ENCODE measurements at regions not wholly inside any gene's neighbourhood (a gene's known extent, or its start where the extent isn't known, plus 50 kb on each side); places are given as distances from the start of the nearest gene placed in this dataset.
"Not testable (repeated sequence)": the region's sequence is repeated elsewhere in the genome, so short reads cannot be mapped to it uniquely, and the experiment has no call there.

DNA sequence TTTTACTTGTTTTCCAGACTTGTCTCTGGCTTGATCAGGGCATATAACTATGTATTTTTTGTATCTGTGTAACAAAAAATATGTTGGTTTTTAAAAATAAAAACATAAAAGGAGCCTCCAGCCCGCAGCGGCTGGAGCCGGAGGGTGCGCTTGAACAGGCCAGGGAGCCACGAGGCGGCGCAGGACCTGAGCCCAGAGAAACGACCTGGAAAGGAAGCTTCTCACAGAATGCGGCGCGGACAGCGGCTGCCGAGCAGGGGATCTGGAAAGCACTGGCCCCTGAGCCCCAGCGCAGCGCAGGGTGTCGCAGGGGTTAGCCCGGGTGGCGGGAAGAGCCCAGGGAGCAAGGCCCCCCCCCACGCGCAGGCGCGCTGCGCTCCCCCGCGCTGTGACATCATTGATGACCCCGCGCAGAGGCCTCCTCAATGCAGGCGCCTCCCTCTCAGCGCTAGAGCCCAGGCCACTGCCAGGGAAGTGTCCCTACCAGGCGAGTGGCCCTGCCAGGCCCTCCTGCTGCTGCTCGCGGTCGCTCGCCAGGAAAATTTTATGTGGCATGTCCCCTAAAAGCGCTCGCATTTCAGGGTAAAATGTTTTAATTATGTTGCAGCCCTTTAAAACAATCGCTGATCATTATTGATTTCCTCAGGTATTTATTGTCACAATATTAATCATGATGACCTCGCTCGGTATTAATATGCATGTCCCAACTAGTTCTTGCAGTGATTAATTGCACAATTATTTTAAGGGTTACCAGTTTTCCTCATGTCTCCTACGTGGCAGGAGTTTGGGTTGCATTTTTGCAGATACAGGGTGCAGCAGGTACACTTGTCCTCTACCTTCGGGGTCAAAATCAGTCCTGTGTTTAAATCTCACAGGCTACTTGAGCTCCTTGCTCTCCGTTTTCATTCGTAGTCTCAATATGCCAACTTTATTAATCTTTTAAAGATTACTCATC lies 134.2 kb downstream of the USP22 start:
- peak overlapping the region; percentile 28 to 63 (median 41) for H3K4me3 ChIP-seq
- WGBS, 2 donors (ENCODE audit: low coverage in 1 of 2): 11 to 28% methylated on average over 8 to 40 of the region's 43 CpGs
- intact Hi-C loops (cut with DNase I; ENCODE audit: low total_unique reads): no loop called here

DNA sequence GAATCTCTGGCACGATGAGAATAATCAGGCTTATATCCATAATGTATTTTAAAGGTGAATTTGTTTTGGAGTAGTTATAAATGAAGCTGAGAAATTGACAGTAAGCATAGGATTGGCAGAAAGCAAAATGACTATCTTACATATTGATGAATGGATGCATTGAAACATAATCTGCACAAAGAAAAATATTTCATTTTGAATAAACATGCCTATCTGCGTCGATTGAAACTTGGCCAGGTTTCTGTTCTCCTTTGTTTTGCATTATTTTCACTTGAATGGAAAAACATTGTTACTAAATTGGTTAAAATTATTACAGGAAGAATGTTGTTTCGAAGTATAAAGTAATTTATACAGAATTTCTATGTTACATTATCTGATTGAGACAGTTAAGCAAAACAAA lies 128.2 kb downstream of the USP22 start:
- H3K9me3 ChIP-seq: no peaks in the 10 kb centered on the region
- H3K4me3 ChIP-seq: no peak overlapping the region
- in situ Hi-C loops (cut with MboI; ENCODE audit: low pct_ligation_motif_present in 1 of 4, low pct_unique_long_range_greater_than_20kb in 1 of 4, low sequenced_read_pairs in 3 of 4) (no loop called here), intact Hi-C loops (cut with DNase I; ENCODE audit: low total_unique reads) (no loop called here)
- TF ChIP-seq EP300 (IDR thresholded peaks at IDR 0.05; ENCODE audit: low read depth): no peak
- TF ChIP-seq POLR2A (IDR thresholded peaks at IDR 0.05): no peak
- no peak for TF ChIP-seq POLR2AphosphoS5 (IDR thresholded peaks at IDR 0.05)
- TF ChIP-seq CTCF (IDR thresholded peaks at IDR 0.05): no peak
- no peaks in the 10 kb centered on the region for H3K27me3 ChIP-seq
- WGBS, 2 donors (ENCODE audit: low coverage in 1 of 2): 59 to 69% methylated on average over 4 of the region's 4 CpGs
- H3K4me1 ChIP-seq: no peaks in the 10 kb centered on the region
- no peak for DNase-seq
- H3K27ac ChIP-seq: no peak overlapping the region
- no peaks in the 10 kb centered on the region for H3K36me3 ChIP-seq

More for the DNA sequence above, 134.2 kb downstream of the USP22 start:
- Histone ChIP-seq H3K27ac (peak overlapping the region; percentile 88 to 93 (median 90)), H3K27me3 (no peaks in the 10 kb centered on the region), H3K4me1 (peaks cover 0 to 15% (median 10%) of the 10 kb centered on the region in 4 donors), H3K9me3 (no peaks in the 10 kb centered on the region), H3K36me3 (no peaks in the 10 kb centered on the region)
- in situ Hi-C loops (cut with MboI; ENCODE audit: low pct_ligation_motif_present in 1 of 4, low pct_unique_long_range_greater_than_20kb in 1 of 4, low sequenced_read_pairs in 3 of 4): no loop called here
- TF ChIP-seq CTCF (IDR thresholded peaks at IDR 0.05) (peak; percentile 48 to 67 (median 57)), POLR2A (IDR thresholded peaks at IDR 0.05) (peak; percentile 40), POLR2AphosphoS5 (IDR thresholded peaks at IDR 0.05) (peak; percentile 56 to 67 (median 64)), EP300 (IDR thresholded peaks at IDR 0.05; ENCODE audit: low read depth) (no peak)
- peak; percentile 88 for DNase-seq

GRCh38 chr17:20916383-20916782 lies 126.4 kb downstream of the USP22 start:
- TF ChIP-seq POLR2A (IDR thresholded peaks at IDR 0.05) (no peak), CTCF (IDR thresholded peaks at IDR 0.05) (no peak), POLR2AphosphoS5 (IDR thresholded peaks at IDR 0.05) (no peak), EP300 (IDR thresholded peaks at IDR 0.05; ENCODE audit: low read depth) (no peak)
- Histone ChIP-seq H3K27ac (no peak overlapping the region), H3K27me3 (no peaks in the 10 kb centered on the region), H3K9me3 (no peaks in the 10 kb centered on the region), H3K4me3 (no peak overlapping the region), H3K4me1 (no peaks in the 10 kb centered on the region), H3K36me3 (no peaks in the 10 kb centered on the region)
- in situ Hi-C loops (cut with MboI; ENCODE audit: low pct_ligation_motif_present in 1 of 4, low pct_unique_long_range_greater_than_20kb in 1 of 4, low sequenced_read_pairs in 3 of 4): no loop called here
- WGBS, 2 donors (ENCODE audit: low coverage in 1 of 2): 73 to 76% methylated on average over 4 of the region's 4 CpGs
- intact Hi-C loops (cut with DNase I; ENCODE audit: low total_unique reads): no loop called here
- DNase-seq: no peak

GRCh38 chr17:20917610-20918306 lies 125.1 kb downstream of the USP22 start:
- H3K27ac ChIP-seq; in situ Hi-C loops (cut with MboI; ENCODE audit: low pct_ligation_motif_present in 1 of 4, low pct_unique_long_range_greater_than_20kb in 1 of 4, low sequenced_read_pairs in 3 of 4); intact Hi-C loops (cut with DNase I; ENCODE audit: low total_unique reads); H3K4me1 ChIP-seq; H3K9me3 ChIP-seq; H3K36me3 ChIP-seq; H3K27me3 ChIP-seq; H3K4me3 ChIP-seq; DNase-seq: not testable (repeated sequence)
- WGBS, 2 donors (ENCODE audit: low coverage in 1 of 2): 95% methylated on average over 8 to 10 of the region's 10 CpGs

All from transverse colon (tissue), 4 donors.